GM18505 (cell line): ENCODE measurements at regions not wholly inside any gene's neighbourhood (a gene's known extent, or its start where the extent isn't known, plus 50 kb on each side); places are given as distances from the start of the nearest gene placed in this dataset.

Experiments
- ATAC-seq: cut with Tn5 transposase; IDR thresholded peaks from one replicate; pipeline ENCODE4 v1.9.1; 2021; ENCODE audit not compliant: unreplicated experiment
- POLR2A ChIP-seq: IDR thresholded peaks from 4 replicates; pipeline ENCODE4 v1.6.1; 2011; ENCODE audit warnings: borderline replicate concordance; ENCODE audit not compliant: insufficient read depth, insufficient read length; ENCODE audit errors: extremely low read depth

DNA sequence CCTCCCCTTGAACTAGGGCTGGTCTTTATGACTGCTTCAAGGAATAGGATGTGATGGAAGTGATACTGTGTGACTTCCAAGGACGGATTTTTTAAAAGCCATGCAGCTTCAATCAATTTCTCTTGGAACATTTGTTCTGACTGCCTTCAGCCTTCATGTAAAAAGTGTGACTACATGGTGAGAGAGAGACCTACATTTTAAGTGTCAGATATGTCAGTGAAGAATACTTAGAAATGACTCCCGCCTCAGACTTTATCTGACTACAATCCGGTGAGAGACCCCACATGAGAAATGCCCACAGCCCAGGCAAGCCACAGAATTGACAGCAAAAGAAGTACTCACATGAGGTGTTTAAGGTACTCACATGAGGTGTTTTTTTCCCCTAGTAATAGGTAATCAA, 295.3 kb downstream of the KCNC2 start:
- ATAC-seq = no peak
- TF ChIP-seq POLR2A = no peak

- TF ChIP-seq POLR2A = no peak
- ATAC-seq = no peak
Measured at GRCh38 chr12:74915718-74916117, 293.9 kb downstream of the KCNC2 start.

DNA sequence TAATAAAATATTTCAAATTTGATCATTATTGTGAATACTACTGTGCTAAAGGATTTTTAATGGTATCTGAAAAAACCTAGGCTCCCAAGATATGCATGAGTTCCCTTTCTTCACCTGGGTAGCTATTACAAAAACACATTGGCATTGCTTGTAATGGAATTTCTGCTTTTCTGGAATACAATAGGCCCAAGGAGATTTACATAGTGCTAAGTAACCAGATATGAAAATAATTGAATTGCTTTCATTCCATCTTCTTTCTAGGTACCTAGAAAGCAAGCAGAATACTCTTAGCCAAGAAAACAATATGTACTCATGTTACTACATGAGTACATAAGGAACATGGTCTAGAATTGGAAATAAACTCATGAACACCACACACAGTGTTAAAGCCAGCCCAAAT, 291.9 kb downstream of the KCNC2 start:
- TF ChIP-seq POLR2A = no peak
- ATAC-seq = no peak

- no peak for ATAC-seq
- no peak for TF ChIP-seq POLR2A
Measured at GRCh38 chr12:74918291-74918690, 291.3 kb downstream of the KCNC2 start.

GRCh38 chr12:74922117-74922516, 287.5 kb downstream of the KCNC2 start:
- no peak for TF ChIP-seq POLR2A

GRCh38 chr12:74922642-74923041, 287.0 kb downstream of the KCNC2 start:
- TF ChIP-seq POLR2A = no peak
- no peak for ATAC-seq

More at GRCh38 chr12:74922117-74922516, 287.5 kb downstream of the KCNC2 start:
- no peak for ATAC-seq

DNA sequence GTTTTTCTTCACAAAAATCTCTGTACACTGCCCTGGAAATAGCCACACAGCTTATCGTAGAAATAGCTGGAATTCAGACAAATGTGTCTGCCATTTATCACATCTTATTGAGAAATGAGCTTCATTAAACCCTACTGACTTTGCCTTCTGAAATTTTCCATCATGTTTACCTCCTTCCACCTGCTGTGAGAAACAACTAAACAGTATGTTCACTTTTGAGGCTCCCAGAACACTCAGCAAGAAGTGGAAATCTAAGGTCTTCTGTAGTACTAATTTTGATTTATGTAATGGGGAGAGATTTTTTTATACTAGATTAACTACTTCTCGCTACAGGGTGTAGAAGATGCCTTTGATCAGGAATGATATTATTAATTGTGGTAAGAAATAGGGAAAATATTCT, 268.0 kb downstream of the KCNC2 start:
- no peak for ATAC-seq
- TF ChIP-seq POLR2A = no peak

DNA sequence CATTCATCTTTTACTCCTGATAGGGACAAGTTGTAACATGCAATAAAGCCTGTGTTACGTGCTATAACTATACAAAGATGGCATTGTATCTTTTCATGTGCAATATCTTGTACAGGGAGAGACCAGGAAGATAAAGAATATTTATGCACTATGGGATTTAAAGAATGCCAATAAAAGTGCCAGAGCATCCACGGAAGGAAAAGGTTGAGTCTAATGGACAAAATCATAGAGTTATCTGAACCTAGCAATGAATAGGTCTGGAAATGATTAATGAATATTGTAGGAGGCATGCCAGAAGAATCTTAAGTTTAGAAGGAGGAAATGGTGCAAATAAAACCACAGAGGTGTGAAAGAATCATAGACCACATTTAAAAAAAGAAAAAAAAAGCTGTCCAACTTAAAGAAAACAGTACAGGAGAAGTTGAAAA, 263.9 kb downstream of the KCNC2 start:
- no peak for ATAC-seq
- no peak for TF ChIP-seq POLR2A

DNA sequence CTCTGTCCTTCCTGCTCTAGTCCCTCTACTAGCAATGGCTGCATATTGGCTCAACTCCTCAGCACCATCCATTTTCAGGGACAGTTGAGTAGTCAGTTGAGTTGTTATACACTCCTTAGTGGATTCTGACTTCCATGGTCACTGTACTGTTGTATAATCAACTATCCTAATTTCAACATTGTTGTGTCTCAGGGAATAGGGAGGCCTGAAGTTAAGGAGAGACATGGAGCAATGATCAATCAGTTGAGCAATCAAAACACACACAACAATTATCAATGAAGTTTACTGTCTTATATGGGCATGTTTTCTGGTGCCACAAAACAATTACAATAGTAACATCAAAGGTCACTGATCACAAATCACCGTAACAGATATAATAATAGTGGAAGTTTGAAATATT, 255.9 kb downstream of the KCNC2 start:
- no peak for ATAC-seq
- no peak for TF ChIP-seq POLR2A

- ATAC-seq = no peak
Measured at GRCh38 chr12:74957231-74957630, 252.4 kb downstream of the KCNC2 start.

DNA sequence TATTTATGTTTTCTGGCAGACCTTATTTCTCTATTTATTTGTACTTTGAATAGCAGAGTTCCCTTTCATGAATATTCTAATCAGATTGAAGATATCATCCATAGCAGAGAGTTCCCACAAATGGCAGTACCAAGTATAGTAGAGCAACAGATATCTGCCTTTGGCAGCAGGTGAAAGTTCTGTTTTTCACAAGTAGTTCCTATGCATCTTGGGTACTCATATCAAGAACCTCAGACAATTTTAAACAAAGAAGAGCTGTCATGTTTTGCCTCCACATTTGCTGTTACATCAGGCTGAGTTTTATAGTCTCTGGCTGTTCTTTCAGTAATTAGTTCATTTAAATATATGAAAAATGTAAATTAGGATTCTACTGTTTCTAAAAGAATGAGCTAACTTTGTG, 252.0 kb downstream of the KCNC2 start:
- no peak for TF ChIP-seq POLR2A
- ATAC-seq = no peak

More at GRCh38 chr12:74957231-74957630, 252.4 kb downstream of the KCNC2 start:
- no peak for TF ChIP-seq POLR2A

DNA sequence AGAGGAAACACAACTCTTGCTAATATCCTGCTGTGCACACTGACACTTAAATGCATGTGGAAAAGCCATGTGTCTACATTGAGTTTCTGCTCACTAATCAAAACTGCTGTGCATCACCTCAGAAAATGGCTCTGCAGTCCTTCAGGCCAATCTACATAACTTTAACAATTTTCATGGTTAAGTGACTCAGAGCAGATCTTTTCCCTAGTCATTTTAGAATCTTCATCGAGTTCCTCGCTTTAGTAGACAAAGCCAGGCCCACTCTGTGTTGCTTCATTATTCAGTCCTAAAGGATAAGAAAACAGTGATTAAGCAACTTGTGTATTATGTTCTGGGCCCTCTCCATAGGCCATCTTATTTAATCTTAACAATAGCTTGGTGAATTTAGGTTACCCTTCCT, 250.0 kb downstream of the KCNC2 start:
- no peak for ATAC-seq
- TF ChIP-seq POLR2A = no peak

DNA sequence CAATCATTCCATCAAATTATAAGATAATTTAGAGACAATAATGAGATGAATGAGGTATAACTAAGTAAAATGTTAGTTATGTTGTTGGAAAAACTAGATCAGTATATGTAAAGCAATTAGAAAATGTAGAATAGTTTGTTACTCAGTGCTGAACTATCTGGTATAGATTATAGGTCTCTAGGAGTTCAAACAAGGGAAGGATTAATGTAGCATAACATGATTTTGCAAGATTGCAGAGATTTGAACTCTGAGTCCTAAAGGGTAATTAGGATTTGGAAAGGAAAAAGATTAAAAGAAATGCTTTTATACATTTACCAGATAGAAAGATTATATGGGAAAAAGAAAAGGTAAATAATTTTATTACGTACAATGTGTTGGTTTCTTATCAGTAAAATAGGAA, 246.3 kb downstream of the KCNC2 start:
- ATAC-seq = no peak
- no peak for TF ChIP-seq POLR2A

DNA sequence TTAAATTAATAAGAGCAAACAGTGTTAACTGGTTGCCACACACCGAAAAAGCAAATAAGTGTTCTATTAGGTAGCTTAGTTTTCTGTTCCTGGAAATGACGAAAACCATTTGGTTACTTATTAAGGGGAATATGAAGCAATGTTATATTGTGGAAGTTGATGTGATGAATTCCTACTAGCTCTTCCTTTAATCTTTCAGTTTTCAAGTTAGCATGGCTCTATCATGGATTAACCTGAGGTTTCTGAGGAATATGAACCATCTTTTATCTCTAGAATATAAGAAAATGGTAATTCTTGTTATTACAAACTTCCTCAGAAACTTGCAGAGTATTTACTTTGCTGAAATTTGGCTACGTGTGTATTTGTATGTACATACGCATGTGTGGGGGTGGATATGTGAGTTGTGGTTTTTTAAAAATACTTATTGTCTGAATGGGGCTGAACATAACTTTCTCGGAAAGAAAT, 245.7 kb downstream of the KCNC2 start:
- no peak for TF ChIP-seq POLR2A
- ATAC-seq = no peak

DNA sequence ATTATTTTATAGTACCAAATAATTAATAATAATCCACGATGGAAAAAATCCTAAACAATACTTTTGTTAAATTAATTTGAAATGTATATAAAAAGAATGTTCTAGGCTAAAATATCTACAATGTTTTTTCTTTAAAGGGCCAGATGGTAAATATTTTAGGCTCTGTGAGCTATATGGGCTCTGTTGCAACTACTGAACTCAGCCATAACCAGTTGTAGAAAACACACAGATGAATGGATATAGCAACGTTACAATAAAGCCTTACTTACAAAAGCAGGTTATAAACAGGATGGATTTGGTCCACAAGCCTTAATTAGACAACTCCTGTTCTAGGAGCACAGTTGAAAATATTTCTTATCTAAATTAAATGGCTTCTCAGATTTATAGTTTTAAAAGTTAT, 245.2 kb downstream of the KCNC2 start:
- no peak for ATAC-seq
- TF ChIP-seq POLR2A = no peak
